Fibroblast of villous mesenchyme (primary cell): ENCODE measurements at regions not wholly inside any gene's neighbourhood (a gene's known extent, or its start where the extent isn't known, plus 50 kb on each side); places are given as distances from the start of the nearest gene placed in this dataset.

Experiments
- DNase-seq: peaks from one replicate; pipeline ENCODE4 v3.0.0-alpha.2; 2010; ENCODE audit warnings: low read depth
- H3K4me3 ChIP-seq: 2 replicates; pipeline ENCODE4 v1.5.1; 2011; ENCODE audit warnings: low read depth, mild to moderate bottlenecking, low read length
- CTCF ChIP-seq: IDR thresholded peaks from 2 replicates; pipeline ENCODE4 v1.5.1; 2012; ENCODE audit warnings: low read depth, mild to moderate bottlenecking, low read length; ENCODE audit not compliant: insufficient read depth

GRCh38 chr10:94043431-94043990 is 49.8 kb downstream of the PLCE1 start:
- no peak for TF ChIP-seq CTCF
- DNase-seq = no peak
- H3K4me3 ChIP-seq = no peak overlapping the region

DNA sequence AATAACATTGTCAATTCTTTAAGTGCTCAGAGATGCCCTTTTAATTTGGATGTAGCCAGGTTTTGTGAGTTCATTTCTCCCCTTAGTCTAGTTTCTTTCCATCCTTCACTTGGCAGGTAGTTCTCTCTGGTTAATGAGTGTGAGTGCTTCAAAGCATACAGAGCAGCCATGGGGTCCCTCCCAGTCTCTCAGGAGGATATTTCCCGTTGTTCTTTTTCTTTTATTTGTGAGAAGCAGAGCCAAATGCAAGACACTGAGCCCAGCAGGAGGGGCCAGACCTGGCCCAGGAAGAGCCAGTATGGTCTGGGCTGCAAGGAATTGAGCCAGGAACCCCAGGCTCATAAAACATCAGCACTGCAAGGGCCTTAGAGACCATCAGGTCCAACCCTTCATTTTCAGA is 52.4 kb downstream of the PLCE1 start:
- no peak for TF ChIP-seq CTCF
- H3K4me3 ChIP-seq = no peak overlapping the region
- no peak for DNase-seq

DNA sequence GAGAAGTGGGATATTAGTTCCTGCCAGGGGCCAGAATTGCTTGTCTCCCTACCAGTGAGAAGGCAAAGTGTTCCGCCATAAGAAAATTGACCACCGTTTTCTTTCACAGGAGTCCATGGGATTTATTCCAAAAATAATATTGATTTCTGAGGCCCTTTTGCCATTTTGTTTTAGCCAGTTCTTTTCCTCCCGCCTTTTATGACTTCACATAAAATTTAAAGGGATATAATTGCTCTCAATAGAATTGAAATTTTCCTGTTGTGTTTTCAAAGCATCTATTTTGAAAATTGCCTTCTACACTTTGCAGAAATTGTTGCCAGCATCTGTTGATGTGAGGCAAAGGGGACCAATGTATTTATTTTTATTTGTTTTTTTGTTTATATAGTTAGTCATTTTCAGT is 53.6 kb downstream of the PLCE1 start:
- no peak for DNase-seq
- no peak overlapping the region for H3K4me3 ChIP-seq

DNA sequence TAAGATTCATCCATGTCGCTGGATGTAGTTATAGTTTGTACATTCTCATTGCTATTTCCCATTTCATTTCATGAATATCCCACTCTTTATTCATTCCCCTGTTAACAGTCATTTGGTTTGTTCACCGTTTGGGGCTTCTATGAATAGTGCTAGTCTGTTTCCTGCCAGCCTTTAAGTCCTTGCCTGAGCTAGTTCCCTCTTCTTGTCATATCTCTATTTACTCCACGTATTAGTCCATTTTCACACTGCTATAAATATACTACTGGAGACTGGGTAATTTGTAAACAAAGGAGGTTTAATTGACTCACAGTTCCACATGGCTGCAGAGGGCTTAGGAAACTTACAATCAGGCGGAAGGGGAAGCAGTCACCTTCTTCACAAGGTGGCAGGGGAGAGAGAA is 56.2 kb downstream of the PLCE1 start:
- H3K4me3 ChIP-seq = no peak overlapping the region
- TF ChIP-seq CTCF = no peak
- no peak for DNase-seq

More for the DNA sequence above, 53.6 kb downstream of the PLCE1 start:
- TF ChIP-seq CTCF = no peak

DNA sequence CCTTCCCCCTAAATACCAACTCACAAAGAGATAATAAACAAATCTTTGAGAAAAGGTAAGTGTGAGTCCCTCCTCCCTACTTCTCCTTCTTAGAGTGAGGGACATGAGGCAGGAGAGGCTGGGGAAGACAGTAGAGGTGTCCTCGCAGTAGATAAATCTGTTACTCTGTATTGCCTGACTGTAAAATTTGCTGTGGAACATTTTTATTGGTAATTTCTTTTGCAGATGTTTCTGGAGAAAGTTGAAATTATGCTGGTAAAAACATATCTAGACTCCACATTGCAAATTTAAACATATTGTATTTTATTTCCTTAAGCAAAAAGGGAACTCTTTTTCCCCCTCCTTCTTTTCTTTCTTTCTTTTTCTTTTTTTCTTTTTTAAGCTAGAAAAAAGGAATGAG is 58.5 kb downstream of the PLCE1 start:
- TF ChIP-seq CTCF = no peak
- H3K4me3 ChIP-seq = no peak overlapping the region
- DNase-seq = no peak

DNA sequence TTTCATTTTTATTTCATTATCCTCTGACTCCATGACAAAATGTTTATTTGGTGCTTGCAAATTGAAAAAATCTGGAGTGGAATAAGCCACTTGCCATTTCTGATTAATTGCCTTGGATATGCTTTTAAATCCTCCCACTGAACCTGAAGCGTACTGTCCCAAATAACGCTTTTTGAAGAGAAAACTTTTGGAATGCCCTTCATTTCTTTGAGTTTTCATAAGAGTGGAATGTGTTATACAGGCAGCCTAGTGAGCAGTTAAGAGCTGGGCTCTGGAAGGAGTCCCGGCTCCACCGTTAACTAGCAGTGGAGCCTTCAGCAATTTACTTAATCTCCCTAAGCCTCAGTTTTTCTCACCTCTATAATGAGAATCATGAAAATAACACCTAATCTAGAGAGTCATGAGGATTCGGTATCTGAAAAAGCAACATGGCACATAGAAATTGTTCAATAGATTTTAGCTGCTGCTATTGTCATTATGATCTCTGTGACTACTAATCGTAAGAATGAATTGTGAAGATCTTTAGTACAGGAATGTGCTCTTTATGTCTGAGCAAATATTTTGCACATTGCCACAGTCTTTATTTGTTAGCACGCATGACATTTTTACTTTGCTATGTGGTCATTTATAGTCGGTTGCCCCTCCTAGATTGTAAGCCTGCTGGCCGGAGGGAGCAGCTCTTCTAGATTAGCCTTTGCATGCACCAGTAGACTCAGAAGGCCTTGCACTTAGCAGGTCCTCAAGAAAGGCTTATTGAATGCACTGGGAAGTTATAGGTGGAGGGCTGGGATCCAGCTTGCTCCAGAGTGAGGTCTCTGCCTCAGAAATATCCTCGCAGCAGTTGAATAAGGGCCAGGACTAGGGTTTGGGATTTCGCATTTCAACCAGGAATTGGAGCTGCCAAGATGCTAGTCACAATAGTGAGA is 59.4 kb downstream of the PLCE1 start:
- no peak for TF ChIP-seq CTCF
- H3K4me3 ChIP-seq = no peak overlapping the region
- no peak for DNase-seq
